MM.1S (cell line): ENCODE measurements at regions not wholly inside any gene's neighbourhood (a gene's known extent, or its start where the extent isn't known, plus 50 kb on each side); places are given as distances from the start of the nearest gene placed in this dataset.

Source experiments
- CTCF ChIP-seq: fragments of 300-600 bp; sonication (generic); IDR thresholded peaks from 2 replicates; pipeline ENCODE4 v1.5.1; 2016; ENCODE audit warnings: antibody characterized with exemption, low read length, mixed read lengths
- EZH2 ChIP-seq: fragments of 300-600 bp; sonication (generic); optimal IDR thresholded peaks from 2 replicates; pipeline ENCODE3; 2017; ENCODE audit warnings: low read depth, mild to moderate bottlenecking, antibody characterized with exemption, low read length, mixed read lengths

- TF ChIP-seq CTCF (no peak), EZH2 (no peak)
Measured at GRCh38 chr4:129645461-129645860, 549.5 kb downstream of the C4orf33 start.
